ENCODE measurements at regions not wholly inside any gene's neighbourhood (a gene's known extent, or its start where the extent isn't known, plus 50 kb on each side); places are given as distances from the start of the nearest gene placed in this dataset.

- DNase-seq = no peak
- H3K36me3 Mint-ChIP-seq (ENCODE audit: low read depth) = 0 out of 2 replicates have a peak, but pooled peaks cover 4% of the 10 kb centered on the region
- TF ChIP-seq CTCF (IDR thresholded peaks at IDR 0.05) = no peak
- peaks cover 65% of the 10 kb centered on the region for H3K9me3 Mint-ChIP-seq
- no peak overlapping the region for H3K4me3 Mint-ChIP-seq
- H3K4me1 Mint-ChIP-seq (ENCODE audit: low read depth) = no peaks in the 10 kb centered on the region
- no peak overlapping the region for H3K27ac Mint-ChIP-seq
- H3K27me3 Mint-ChIP-seq (ENCODE audit: insufficient read depth) = peaks cover 2% of the 10 kb centered on the region; the same call in 1 of the 2 replicates
These were observed 789.0 kb downstream of the TBC1D22A start for GRCh38 chr22:47551431-47551775.

- peaks cover 2% of the 10 kb centered on the region; the same call in 1 of the 2 replicates for H3K27me3 Mint-ChIP-seq (ENCODE audit: insufficient read depth)
- H3K4me1 Mint-ChIP-seq (ENCODE audit: low read depth) = no peaks in the 10 kb centered on the region
- no peak for TF ChIP-seq CTCF (IDR thresholded peaks at IDR 0.05)
- DNase-seq = no peak
- no peak overlapping the region for H3K4me3 Mint-ChIP-seq
- H3K36me3 Mint-ChIP-seq (ENCODE audit: low read depth) = 0 out of 2 replicates have a peak, but pooled peaks cover 4% of the 10 kb centered on the region
- peaks cover 71% of the 10 kb centered on the region for H3K9me3 Mint-ChIP-seq
- no peak overlapping the region for H3K27ac Mint-ChIP-seq
These were observed 788.3 kb downstream of the TBC1D22A start for GRCh38 chr22:47550524-47551430.

- no peak for DNase-seq
- Mint-ChIP-seq H3K9me3 (peaks cover 73% of the 10 kb centered on the region), H3K27ac (no peak overlapping the region), H3K36me3 (ENCODE audit: low read depth) (0 out of 2 replicates have a peak, but pooled peaks cover 4% of the 10 kb centered on the region), H3K4me1 (ENCODE audit: low read depth) (no peaks in the 10 kb centered on the region), H3K27me3 (ENCODE audit: insufficient read depth) (peaks cover 2% of the 10 kb centered on the region), H3K4me3 (no peak overlapping the region)
- TF ChIP-seq CTCF (IDR thresholded peaks at IDR 0.05) = no peak
These were observed 787.4 kb downstream of the TBC1D22A start for GRCh38 chr22:47549741-47550340.

- H3K36me3 Mint-ChIP-seq (ENCODE audit: low read depth) = 0 out of 2 replicates have a peak, but pooled peaks cover 4% of the 10 kb centered on the region
- peaks cover 73% of the 10 kb centered on the region for H3K9me3 Mint-ChIP-seq
- peaks cover 2% of the 10 kb centered on the region for H3K27me3 Mint-ChIP-seq (ENCODE audit: insufficient read depth)
- no peak overlapping the region for H3K4me3 Mint-ChIP-seq
- no peak overlapping the region for H3K27ac Mint-ChIP-seq
- no peaks in the 10 kb centered on the region for H3K4me1 Mint-ChIP-seq (ENCODE audit: low read depth)
- TF ChIP-seq CTCF (IDR thresholded peaks at IDR 0.05) = no peak
- no peak for DNase-seq
These were observed 786.7 kb downstream of the TBC1D22A start for GRCh38 chr22:47548953-47549740.

- no peak for TF ChIP-seq CTCF (IDR thresholded peaks at IDR 0.05)
- 0 out of 2 replicates have a peak, but pooled peaks cover 4% of the 10 kb centered on the region for H3K36me3 Mint-ChIP-seq (ENCODE audit: low read depth)
- no peak overlapping the region for H3K27ac Mint-ChIP-seq
- H3K9me3 Mint-ChIP-seq = peaks cover 71% of the 10 kb centered on the region
- H3K27me3 Mint-ChIP-seq (ENCODE audit: insufficient read depth) = peaks cover 2% of the 10 kb centered on the region
- no peaks in the 10 kb centered on the region for H3K4me1 Mint-ChIP-seq (ENCODE audit: low read depth)
- no peak overlapping the region for H3K4me3 Mint-ChIP-seq
- DNase-seq = no peak
These were observed 785.6 kb downstream of the TBC1D22A start for GRCh38 chr22:47547881-47548650.
